Coronary artery (tissue), 2 donors: ENCODE measurements at regions not wholly inside any gene's neighbourhood (a gene's known extent, or its start where the extent isn't known, plus 50 kb on each side); places are given as distances from the start of the nearest gene placed in this dataset.

Source experiments
- DNase-seq: peaks from one replicate; pipeline ENCODE4 v3.0.0-alpha.2; 2017; ENCODE audit warnings: low spot score
- H3K27ac ChIP-seq, 2 donors: fragments of 200-600 bp; sonication (generic); one replicate each; pipeline ENCODE4 v1.5.1; 2016 to 2019
- H3K4me3 ChIP-seq: fragments of 200-600 bp; sonication (generic); 2 replicates; pipeline ENCODE4 v1.5.1; 2016; ENCODE audit warnings: mild to moderate bottlenecking, moderate library complexity
- CTCF ChIP-seq: fragments of 200-600 bp; sonication (generic); IDR thresholded peaks from one replicate; pipeline ENCODE4 v1.5.1; 2019; ENCODE audit warnings: antibody characterized with exemption

GRCh38 chr11:116104498-116105174 lies 600.4 kb upstream of the CADM1 start:
- no peak overlapping the region for H3K4me3 ChIP-seq
- DNase-seq, result peak; percentile 38
- H3K27ac ChIP-seq, result no peak overlapping the region

GRCh38 chr11:116101902-116102301 lies 597.7 kb upstream of the CADM1 start:
- no peak for TF ChIP-seq CTCF
- DNase-seq, result no peak
- H3K4me3 ChIP-seq, result no peak overlapping the region
- H3K27ac ChIP-seq, result no peak overlapping the region

More at GRCh38 chr11:116104498-116105174, 600.4 kb upstream of the CADM1 start:
- no peak for TF ChIP-seq CTCF

- DNase-seq, result no peak
- TF ChIP-seq CTCF, result no peak
- Histone ChIP-seq H3K4me3 (no peak overlapping the region), H3K27ac (no peak overlapping the region)
Observed at GRCh38 chr11:116100016-116100415, 595.8 kb upstream of the CADM1 start.

- no peak for DNase-seq
- no peak for TF ChIP-seq CTCF
- Histone ChIP-seq H3K4me3 (no peak overlapping the region), H3K27ac (no peak overlapping the region)
Observed at GRCh38 chr11:116099541-116099940, 595.3 kb upstream of the CADM1 start.

GRCh38 chr11:116096272-116096995 lies 592.2 kb upstream of the CADM1 start:
- no peak for DNase-seq
- Histone ChIP-seq H3K27ac (no peak overlapping the region), H3K4me3 (no peak overlapping the region)
- no peak for TF ChIP-seq CTCF

GRCh38 chr11:116093481-116094270 lies 589.5 kb upstream of the CADM1 start:
- Histone ChIP-seq H3K4me3 (no peak overlapping the region), H3K27ac (no peak overlapping the region)
- DNase-seq, result no peak
- no peak for TF ChIP-seq CTCF
